Liver (tissue), 8 donors: ENCODE measurements at regions not wholly inside any gene's neighbourhood (a gene's known extent, or its start where the extent isn't known, plus 50 kb on each side); places are given as distances from the start of the nearest gene placed in this dataset.

Experiments
- DNase-seq: peaks from one replicate; pipeline ENCODE4 v3.0.0-alpha.2; 2017; ENCODE audit warnings: low spot score
- H3K27ac ChIP-seq, 2 donors: one replicate each; pipeline ENCODE4 v1.7.0; 2013; ENCODE audit warnings: inconsistent platforms in 2 of 2, low read length in 2 of 2, control low read depth in 1 of 2, low read depth in 1 of 2, mild to moderate bottlenecking in 1 of 2
- H3K27me3 ChIP-seq, 4 donors: one replicate each; pipeline versions ENCODE4 v1.6.1 to v1.7.0; 2013; ENCODE audit warnings: low read length in 3 of 4, inconsistent platforms in 1 of 4, mild to moderate bottlenecking in 1 of 4, moderate library complexity in 1 of 4; ENCODE audit not compliant: control insufficient read depth in 4 of 4, insufficient read depth in 4 of 4
- H3K36me3 ChIP-seq, 4 donors: one replicate each; pipeline versions ENCODE4 v1.6.1 to v1.7.0; 2013; ENCODE audit warnings: low read length in 3 of 4, mild to moderate bottlenecking in 3 of 4, low read depth in 1 of 4, moderate library complexity in 1 of 4; ENCODE audit not compliant: control insufficient read depth in 4 of 4, insufficient read depth in 3 of 4
- H3K4me1 ChIP-seq, 4 donors: one replicate each; pipeline versions ENCODE4 v1.6.1 to v1.7.0; 2013; ENCODE audit warnings: low read length in 3 of 4, mild to moderate bottlenecking in 3 of 4, moderate library complexity in 1 of 4; ENCODE audit not compliant: control insufficient read depth in 4 of 4, insufficient read depth in 4 of 4
- H3K4me3 ChIP-seq, 3 donors: one replicate each; pipeline versions ENCODE4 v1.6.1 to v1.7.0; 2013; ENCODE audit warnings: low read length in 3 of 3, control low read depth in 1 of 3, low read depth in 1 of 3, mild to moderate bottlenecking in 1 of 3
- H3K9ac ChIP-seq, 2 donors: one replicate each; pipeline ENCODE4 v1.7.0; 2013; ENCODE audit warnings: low read length in 2 of 2, mild to moderate bottlenecking in 2 of 2, moderate library complexity in 2 of 2, control low read depth in 1 of 2, low read depth in 1 of 2
- H3K9me3 ChIP-seq, 4 donors: one replicate each; pipeline versions ENCODE4 v1.6.1 to v1.7.0; 2013; ENCODE audit warnings: low read length in 3 of 4; ENCODE audit not compliant: control insufficient read depth in 4 of 4
- ATF3 ChIP-seq: IDR thresholded peaks from 2 replicates; pipeline ENCODE4 v1.6.1; 2016; ENCODE audit warnings: antibody characterized with exemption
- EGR1 ChIP-seq, 2 donors: IDR thresholded peaks; 2 replicates each; pipeline ENCODE4 v1.6.1; 2016 to 2018; ENCODE audit warnings: antibody characterized with exemption in 2 of 2, low read depth in 2 of 2
- FOXA1 ChIP-seq: IDR thresholded peaks from 2 replicates; pipeline ENCODE4 v1.6.1; 2016; ENCODE audit warnings: antibody characterized with exemption
- FOXA2 ChIP-seq: IDR thresholded peaks from 2 replicates; pipeline ENCODE4 v1.6.1; 2016; ENCODE audit warnings: antibody characterized with exemption
- GABPA ChIP-seq, 2 donors: IDR thresholded peaks in 1 of 2; conservative IDR thresholded peaks in 1 of 2; 2 replicates each; pipeline ENCODE4 v1.6.1; 2016; ENCODE audit warnings: antibody characterized with exemption in 2 of 2, mild to moderate bottlenecking in 1 of 2, moderate library complexity in 1 of 2
- HNF4A ChIP-seq, 2 donors: conservative IDR thresholded peaks; 2 replicates each; pipeline ENCODE4 v1.6.1; 2016; ENCODE audit warnings: antibody characterized with exemption in 2 of 2, mild to moderate bottlenecking in 2 of 2
- HNF4G ChIP-seq: IDR thresholded peaks from 2 replicates; pipeline ENCODE4 v1.6.1; 2016; ENCODE audit warnings: antibody characterized with exemption
- JUND ChIP-seq, 2 donors: IDR thresholded peaks; 2 replicates each; pipeline ENCODE4 v1.6.1; 2016; ENCODE audit warnings: antibody characterized with exemption in 2 of 2
- MAX ChIP-seq: IDR thresholded peaks from 2 replicates; pipeline ENCODE4 v1.6.1; 2016; ENCODE audit warnings: antibody characterized with exemption
- RAD21 ChIP-seq, 2 donors: IDR thresholded peaks; 2 replicates each; pipeline ENCODE4 v1.6.1; 2016; ENCODE audit warnings: antibody characterized with exemption in 2 of 2, mild to moderate bottlenecking in 2 of 2
- REST ChIP-seq: IDR thresholded peaks from 2 replicates; pipeline ENCODE4 v1.6.1; 2016; ENCODE audit warnings: antibody characterized with exemption, mild to moderate bottlenecking
- RXRA ChIP-seq, 2 donors: IDR thresholded peaks; 2 replicates each; pipeline ENCODE4 v1.6.1; 2017 to 2018; ENCODE audit warnings: antibody characterized with exemption in 2 of 2, mild to moderate bottlenecking in 1 of 2
- SP1 ChIP-seq: IDR thresholded peaks from 2 replicates; pipeline ENCODE4 v1.6.1; 2018; ENCODE audit warnings: antibody characterized with exemption, mild to moderate bottlenecking
- TAF1 ChIP-seq: conservative IDR thresholded peaks from 2 replicates; pipeline ENCODE4 v1.6.1; 2016; ENCODE audit warnings: antibody characterized with exemption, mild to moderate bottlenecking
- YY1 ChIP-seq: IDR thresholded peaks from 2 replicates; pipeline ENCODE4 v1.6.1; 2016; ENCODE audit warnings: antibody characterized with exemption, mild to moderate bottlenecking
- ZBTB33 ChIP-seq: IDR thresholded peaks from 2 replicates; pipeline ENCODE4 v1.6.1; 2016; ENCODE audit warnings: antibody characterized with exemption
- WGBS: extraction: QIAGEN DNeasy Blood & Tissue Kit; methylation state at CpG from one replicate; pipeline ENCODE4 v1.1.7; 2013; 5-methylcytosine and 5-hydroxymethylcytosine counted together
- TF ChIP-seq, protein P1 (sequence below): fragments of 150-350 bp; IDR thresholded peaks from 2 replicates; pipeline ENCODE4 v1.5.1; 2017; ENCODE audit warnings: improper control_type of control experiment, low read depth, low read length; ENCODE audit not compliant: missing input control
- donor health status: healthy.
- donor health status: healthy.
- donor health status: healthy.
- donor health status: healthy.
- donor health status: healthy.

DNA sequence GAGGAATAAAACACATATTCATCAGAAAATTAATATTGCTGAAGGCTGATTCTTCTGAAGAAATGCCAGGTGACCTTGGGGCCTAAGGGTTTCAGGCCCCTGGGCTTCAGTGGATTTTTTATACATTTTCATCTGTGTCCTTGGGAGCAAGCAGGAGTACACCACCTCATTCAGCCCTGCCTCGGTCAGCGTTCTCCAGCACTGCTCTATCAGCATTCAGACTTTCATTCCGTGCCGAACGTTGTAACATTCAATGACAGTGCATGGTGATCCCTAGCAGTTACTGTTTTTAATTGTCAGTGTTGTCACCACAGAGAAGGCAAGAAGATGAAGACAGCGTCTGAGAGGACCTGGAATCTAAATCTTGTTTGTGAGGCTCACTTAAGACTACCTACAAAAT is 490.4 kb downstream of the DNAH5 start:
- WGBS: 86% methylated on average over 6 of the region's 6 CpGs
- no peak for DNase-seq
- H3K9me3 ChIP-seq: no peaks in the 10 kb centered on the region
- TF ChIP-seq SP1 (no peak), ZBTB33 (no peak), TAF1 (no peak), YY1 (no peak), EGR1 (IDR thresholded peaks at IDR 0.05; ENCODE audit: low read depth in 2 of 2) (no peak), JUND (IDR thresholded peaks at IDR 0.05) (no peak), FOXA2 (no peak), ATF3 (no peak), FOXA1 (no peak), RAD21 (IDR thresholded peaks at IDR 0.05) (no peak), HNF4G (no peak), MAX (no peak), RXRA (IDR thresholded peaks at IDR 0.05) (no peak), HNF4A (conservative IDR thresholded peaks at IDR 0.05) (no peak), REST (no peak), GABPA (IDR thresholded peaks at IDR 0.05 in 1 of 2, conservative IDR thresholded peaks at IDR 0.05 in 1 of 2) (no peak)
- TF ChIP-seq, protein P1, sequence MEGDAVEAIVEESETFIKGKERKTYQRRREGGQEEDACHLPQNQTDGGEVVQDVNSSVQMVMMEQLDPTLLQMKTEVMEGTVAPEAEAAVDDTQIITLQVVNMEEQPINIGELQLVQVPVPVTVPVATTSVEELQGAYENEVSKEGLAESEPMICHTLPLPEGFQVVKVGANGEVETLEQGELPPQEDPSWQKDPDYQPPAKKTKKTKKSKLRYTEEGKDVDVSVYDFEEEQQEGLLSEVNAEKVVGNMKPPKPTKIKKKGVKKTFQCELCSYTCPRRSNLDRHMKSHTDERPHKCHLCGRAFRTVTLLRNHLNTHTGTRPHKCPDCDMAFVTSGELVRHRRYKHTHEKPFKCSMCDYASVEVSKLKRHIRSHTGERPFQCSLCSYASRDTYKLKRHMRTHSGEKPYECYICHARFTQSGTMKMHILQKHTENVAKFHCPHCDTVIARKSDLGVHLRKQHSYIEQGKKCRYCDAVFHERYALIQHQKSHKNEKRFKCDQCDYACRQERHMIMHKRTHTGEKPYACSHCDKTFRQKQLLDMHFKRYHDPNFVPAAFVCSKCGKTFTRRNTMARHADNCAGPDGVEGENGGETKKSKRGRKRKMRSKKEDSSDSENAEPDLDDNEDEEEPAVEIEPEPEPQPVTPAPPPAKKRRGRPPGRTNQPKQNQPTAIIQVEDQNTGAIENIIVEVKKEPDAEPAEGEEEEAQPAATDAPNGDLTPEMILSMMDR: no peak
- H3K4me1 ChIP-seq: no peaks in the 10 kb centered on the region
- H3K9ac ChIP-seq: no peak overlapping the region
- no peaks in the 10 kb centered on the region for H3K27me3 ChIP-seq
- H3K36me3 ChIP-seq: no peaks in the 10 kb centered on the region
- no peak overlapping the region for H3K27ac ChIP-seq
- H3K4me3 ChIP-seq: no peak overlapping the region

GRCh38 chr5:13448843-13449242 is 495.6 kb downstream of the DNAH5 start:
- no peaks in the 10 kb centered on the region for H3K9me3 ChIP-seq
- DNase-seq: no peak
- H3K4me1 ChIP-seq: no peaks in the 10 kb centered on the region
- no peak for TF ChIP-seq HNF4A (conservative IDR thresholded peaks at IDR 0.05)
- TF ChIP-seq ATF3: no peak
- H3K36me3 ChIP-seq: no peaks in the 10 kb centered on the region
- H3K27ac ChIP-seq: no peak overlapping the region
- no peak overlapping the region for H3K9ac ChIP-seq
- no peak overlapping the region for H3K4me3 ChIP-seq
- WGBS: 66% methylated on average over 1 of the region's 1 CpG
- H3K27me3 ChIP-seq: no peaks in the 10 kb centered on the region
